GM21737 (cell line): ENCODE measurements at regions not wholly inside any gene's neighbourhood (a gene's known extent, or its start where the extent isn't known, plus 50 kb on each side); places are given as distances from the start of the nearest gene placed in this dataset.
"Not testable (repeated sequence)": the region's sequence is repeated elsewhere in the genome, so short reads cannot be mapped to it uniquely, and the experiment has no call there.

Experiments
- ATAC-seq: cut with Tn5 transposase; IDR thresholded peaks from one replicate; pipeline ENCODE4 v1.9.1; 2021; ENCODE audit warnings: mild to moderate bottlenecking, moderate library complexity; ENCODE audit not compliant: unreplicated experiment

DNA sequence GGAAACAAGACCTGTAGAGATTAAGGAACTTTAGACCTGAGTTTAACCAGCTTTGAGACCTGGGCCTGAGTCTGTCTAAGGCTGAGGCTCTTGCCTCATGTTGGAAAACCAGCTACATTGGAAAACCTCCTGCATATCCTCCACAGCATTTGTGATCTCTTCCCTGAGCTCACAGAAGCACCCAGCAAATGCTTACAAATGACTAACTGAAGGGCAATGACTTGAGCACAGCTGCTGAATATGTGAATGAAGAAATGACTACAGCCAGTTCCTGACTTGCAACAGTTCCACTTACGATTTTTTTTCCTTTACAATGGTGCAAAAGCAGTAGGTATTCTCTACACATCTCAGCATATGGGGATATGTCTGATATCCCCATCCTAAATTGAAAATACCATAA lies 112.4 kb upstream of the RREB1 start:
- ATAC-seq, result no peak

- no peak for ATAC-seq
These were observed 111.6 kb upstream of the RREB1 start for GRCh38 chr6:6996124-6996523.

DNA sequence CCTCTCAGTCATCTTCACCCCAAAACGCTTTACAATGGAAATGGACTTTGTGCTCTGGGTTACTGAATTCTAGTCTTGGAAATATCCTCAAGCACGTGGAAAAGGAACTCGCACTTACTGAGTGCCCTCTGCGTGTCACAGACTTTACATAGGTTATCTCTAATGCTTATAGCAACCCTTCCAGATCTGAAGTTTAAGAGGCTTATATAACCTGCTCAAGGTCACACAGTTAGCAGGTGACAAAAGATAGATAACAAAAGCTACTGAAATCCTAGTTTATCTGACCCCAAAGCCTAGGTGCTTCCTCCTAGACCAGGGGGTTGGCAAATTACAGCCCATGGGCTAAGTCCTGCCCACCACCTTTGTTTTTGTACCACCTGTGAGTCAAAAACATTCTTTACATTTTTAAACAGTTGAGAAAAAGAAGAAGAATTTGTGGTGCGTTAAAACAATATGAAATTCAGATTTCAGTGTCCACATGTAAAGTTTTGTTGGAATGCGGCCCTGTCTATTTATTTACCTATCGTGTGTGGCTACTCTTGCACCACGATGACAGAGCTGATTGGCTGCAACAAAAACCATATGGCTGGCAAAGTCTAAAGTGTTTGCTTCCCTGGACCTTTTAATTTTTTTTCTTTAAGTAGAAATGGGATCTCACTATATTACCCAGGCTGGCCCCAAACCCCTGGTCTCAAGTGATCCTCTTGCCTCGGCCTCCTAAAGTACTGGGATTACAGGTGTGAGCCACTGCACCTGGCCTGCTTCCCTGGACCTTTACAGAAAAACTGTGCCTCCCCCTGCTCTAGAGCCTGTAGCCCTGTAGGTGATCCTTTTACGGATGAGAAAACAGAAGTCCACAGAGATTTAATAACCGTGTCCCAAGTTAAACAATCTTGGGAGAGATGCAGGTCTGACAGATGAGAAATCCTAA lies 110.2 kb upstream of the RREB1 start:
- ATAC-seq, result no peak

DNA sequence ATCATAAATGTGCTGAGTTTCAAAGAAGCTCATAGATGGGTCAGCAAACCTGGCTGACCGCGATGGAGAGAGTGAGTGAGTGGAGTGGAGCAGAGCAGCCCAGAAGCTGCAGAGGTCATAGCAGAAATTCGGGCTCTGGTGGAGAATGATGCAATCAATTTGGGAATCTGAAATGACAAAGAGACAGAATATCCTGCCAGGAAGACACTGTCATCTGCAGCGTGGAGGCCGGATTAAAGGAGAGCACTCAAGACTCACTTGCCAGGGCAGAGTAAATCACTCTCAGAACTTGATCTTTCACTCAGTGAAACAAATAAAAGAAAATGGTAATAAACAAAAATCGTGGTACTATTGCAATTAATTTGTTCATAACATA lies 109.6 kb upstream of the RREB1 start:
- no peak for ATAC-seq

- no peak for ATAC-seq
These were observed 106.7 kb upstream of the RREB1 start for GRCh38 chr6:7000825-7001777.

GRCh38 chr6:7003041-7003440 lies 104.7 kb upstream of the RREB1 start:
- ATAC-seq, result no peak

- ATAC-seq, result no peak
These were observed 103.0 kb upstream of the RREB1 start for GRCh38 chr6:7004581-7005297.

GRCh38 chr6:7006515-7007191 lies 101.1 kb upstream of the RREB1 start:
- ATAC-seq, result no peak

- no peak for ATAC-seq
These were observed 99.2 kb upstream of the RREB1 start for GRCh38 chr6:7008451-7008988.

DNA sequence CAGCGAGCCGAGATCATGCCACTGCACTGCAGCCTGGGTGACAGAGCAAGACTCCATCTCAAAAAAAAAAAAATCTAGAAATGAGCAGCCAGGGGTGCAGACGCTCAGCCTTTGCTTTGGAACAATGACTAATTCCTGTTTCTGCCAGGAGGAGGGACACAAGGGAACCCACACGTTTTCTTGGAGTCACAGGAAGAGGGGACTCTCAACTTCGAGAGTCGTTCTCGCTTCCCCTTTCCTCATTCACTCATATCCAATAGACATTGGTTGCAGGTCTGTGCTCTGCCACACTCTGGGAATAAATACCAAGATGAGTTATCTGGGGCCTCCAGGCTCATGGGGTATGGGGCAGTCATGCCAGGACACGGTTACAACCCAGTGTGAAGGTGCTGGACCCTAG lies 91.5 kb upstream of the RREB1 start:
- ATAC-seq, result no peak

DNA sequence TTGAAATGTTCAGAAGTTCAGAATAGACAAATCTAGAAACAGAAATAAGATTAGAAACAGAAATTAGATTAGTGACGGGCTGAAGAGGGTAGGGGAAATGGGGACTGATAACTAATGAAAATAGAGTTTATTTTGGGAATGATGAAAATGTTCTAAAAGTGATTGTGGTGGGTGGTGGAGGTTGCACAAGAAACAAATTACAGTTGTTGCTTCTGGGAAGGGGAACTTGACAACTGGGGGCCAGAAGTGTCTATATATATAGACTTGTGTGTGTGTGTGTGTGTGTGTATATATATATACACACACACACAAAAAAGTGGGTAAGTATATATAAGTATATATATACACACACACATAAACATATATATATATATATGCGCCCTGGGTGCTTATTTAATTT lies 86.5 kb upstream of the RREB1 start:
- no peak for ATAC-seq

GRCh38 chr6:7025861-7026260 lies 81.9 kb upstream of the RREB1 start:
- no peak for ATAC-seq

DNA sequence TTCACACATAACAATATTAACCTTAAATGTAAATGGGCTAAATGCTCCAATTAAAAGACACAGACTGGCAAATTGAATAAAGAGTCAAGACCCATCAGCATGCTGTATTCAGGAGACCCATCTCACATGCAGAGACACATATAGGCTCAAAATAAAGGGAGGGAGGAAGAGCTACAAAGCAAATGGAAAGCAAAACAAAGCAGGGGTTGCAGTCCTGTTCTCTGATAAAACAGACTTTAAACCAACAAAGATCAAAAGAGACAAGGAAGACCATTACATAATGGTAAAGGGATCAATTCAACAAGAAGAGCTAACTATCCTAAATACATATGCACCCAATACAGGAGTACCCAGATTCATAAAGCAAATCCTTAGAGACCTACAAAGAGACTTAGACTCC lies 78.8 kb upstream of the RREB1 start:
- ATAC-seq, result not testable (repeated sequence)

- not testable (repeated sequence) for ATAC-seq
These were observed 76.8 kb upstream of the RREB1 start for GRCh38 chr6:7030968-7031367.

DNA sequence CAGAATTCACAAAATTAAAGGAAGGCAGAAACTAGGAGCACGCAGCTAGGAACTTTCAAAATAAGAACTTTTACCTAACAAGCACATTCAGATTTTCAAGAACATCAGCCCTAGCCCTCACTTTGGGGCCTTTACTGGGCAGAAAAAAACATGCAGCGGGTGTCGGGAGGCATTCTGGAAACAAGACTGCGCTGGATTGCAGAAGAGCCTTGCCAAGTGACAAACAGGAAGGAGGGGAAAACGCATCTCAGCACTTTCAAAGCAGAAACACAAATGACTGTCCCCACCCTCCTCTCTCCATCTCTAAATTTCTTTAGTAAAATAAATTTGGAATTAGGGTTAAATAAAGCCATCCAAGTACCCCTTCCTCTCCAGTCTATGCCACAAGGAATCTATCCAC lies 74.6 kb upstream of the RREB1 start:
- ATAC-seq, result no peak

DNA sequence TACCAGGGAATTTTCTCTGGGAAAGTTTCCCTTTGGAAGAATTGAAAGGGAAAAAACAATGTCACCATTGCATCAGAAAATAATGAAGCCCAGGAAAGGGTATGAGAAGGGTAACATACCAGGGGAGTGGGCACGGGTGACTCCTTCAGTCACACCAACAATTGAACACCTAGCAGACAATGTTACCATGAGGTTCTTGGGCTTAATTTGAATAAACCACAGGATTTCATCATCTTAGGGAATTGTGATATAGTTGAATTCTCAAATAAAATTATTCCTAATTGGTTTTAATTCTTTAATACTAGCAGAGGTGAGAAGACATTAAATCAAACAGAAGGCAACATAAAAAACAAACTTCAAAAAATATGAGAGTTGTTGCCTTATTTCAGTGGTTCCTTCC lies 73.7 kb upstream of the RREB1 start:
- ATAC-seq, result no peak

- no peak for ATAC-seq
These were observed 71.9 kb upstream of the RREB1 start for GRCh38 chr6:7035837-7036249.

- no peak for ATAC-seq
These were observed 66.2 kb upstream of the RREB1 start for GRCh38 chr6:7041511-7042026.

DNA sequence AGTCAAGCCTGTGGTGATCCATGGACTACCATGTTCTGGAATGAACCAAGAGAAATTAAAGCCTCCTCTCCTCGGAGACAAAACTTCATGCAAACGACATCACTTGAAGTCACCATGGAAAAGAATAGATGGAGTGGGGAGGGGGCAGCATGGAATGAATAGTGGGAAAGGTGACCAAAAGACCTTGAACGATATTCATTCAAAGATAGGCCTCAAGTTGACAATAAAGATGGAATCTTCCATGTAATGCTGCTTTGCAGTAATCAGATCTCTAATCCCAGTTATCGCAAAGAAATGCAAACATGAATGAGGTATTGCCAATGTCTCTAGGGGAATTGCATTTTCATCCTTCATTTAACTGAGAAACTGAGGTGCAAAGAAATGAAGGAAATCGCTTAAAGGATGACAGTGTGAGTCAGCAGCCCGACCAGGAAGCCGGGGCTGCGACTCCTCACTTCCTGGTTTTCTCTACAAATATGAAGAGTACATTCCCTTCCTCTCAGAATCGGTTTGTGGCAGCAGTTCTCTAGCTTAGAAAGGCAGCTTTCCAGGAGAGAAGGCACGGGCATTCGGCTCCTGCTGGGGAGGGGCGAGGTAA lies 65.6 kb upstream of the RREB1 start:
- ATAC-seq, result no peak
